ENCODE measurements at regions not wholly inside any gene's neighbourhood (a gene's known extent, or its start where the extent isn't known, plus 50 kb on each side); places are given as distances from the start of the nearest gene placed in this dataset.

DNA sequence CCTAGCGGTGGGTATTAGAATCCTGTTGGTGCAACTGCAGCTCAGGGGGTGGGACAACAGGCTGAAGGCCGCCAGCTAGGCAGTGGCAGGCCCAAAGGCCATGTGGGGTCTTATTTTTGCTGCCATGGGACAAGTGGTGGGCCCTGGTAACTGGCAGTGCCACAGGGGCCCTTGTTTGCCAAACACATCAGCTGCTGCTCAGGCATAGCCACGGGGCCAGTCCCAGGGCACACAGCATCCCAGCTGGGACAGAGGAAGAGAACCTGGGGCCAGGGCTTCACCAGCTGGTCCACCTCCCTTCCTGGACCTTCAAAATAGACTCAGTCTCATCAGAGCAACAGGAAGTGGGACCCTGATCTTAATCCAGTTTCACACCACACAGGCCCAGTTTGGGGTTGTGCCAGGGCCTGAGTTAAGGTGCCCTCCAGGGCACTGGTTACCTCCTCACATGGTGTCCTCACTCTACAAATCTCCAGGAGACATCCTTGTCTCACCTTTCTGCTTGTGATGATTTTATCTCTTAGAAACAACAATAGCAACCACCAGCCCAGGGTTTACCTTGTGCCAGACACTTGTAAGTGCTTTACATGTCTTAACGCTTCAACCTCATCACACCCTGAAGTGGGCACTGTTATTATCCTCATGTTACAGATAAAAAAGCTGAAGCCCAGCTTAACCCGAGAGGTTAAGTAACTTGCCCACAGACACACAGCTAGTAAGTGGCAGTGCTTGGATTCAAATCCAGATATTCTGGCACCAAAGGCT lies 98.5 kb downstream of the GYPC start:
- TF ChIP-seq, protein P1, sequence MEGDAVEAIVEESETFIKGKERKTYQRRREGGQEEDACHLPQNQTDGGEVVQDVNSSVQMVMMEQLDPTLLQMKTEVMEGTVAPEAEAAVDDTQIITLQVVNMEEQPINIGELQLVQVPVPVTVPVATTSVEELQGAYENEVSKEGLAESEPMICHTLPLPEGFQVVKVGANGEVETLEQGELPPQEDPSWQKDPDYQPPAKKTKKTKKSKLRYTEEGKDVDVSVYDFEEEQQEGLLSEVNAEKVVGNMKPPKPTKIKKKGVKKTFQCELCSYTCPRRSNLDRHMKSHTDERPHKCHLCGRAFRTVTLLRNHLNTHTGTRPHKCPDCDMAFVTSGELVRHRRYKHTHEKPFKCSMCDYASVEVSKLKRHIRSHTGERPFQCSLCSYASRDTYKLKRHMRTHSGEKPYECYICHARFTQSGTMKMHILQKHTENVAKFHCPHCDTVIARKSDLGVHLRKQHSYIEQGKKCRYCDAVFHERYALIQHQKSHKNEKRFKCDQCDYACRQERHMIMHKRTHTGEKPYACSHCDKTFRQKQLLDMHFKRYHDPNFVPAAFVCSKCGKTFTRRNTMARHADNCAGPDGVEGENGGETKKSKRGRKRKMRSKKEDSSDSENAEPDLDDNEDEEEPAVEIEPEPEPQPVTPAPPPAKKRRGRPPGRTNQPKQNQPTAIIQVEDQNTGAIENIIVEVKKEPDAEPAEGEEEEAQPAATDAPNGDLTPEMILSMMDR (IDR thresholded peaks at IDR 0.05), result no peak
- TF ChIP-seq EZH2 (IDR thresholded peaks at IDR 0.05) (no peak), EZH2phosphoT487 (IDR thresholded peaks at IDR 0.05) (no peak)
